Glomerular visceral epithelial cell (primary cell): ENCODE measurements at regions not wholly inside any gene's neighbourhood (a gene's known extent, or its start where the extent isn't known, plus 50 kb on each side); places are given as distances from the start of the nearest gene placed in this dataset.

ENCODE experiments used
- DNase-seq: peaks from one replicate; pipeline ENCODE4 v3.0.0-alpha.2; 2016; ENCODE audit errors: extremely low spot score

DNA sequence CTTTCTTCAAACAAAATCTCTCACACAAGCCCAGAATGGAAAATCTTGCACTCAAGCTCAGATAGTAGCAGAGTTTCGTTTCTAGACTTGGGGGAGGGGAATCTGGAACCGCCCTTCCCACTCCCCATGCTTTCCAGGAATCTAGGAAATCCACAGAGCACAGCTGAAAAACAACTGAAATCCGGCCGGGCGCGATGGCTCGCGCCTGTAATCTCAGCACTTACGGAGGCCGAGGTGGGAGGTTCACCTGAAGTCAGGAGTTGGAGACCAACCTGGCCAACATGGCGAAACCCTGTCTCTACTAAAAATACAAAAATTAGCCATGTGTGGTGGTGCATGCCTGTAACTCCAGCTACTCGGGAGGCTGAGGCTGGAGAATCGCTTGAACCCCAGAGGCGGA is 127.3 kb upstream of the SLC34A2 start:
- DNase-seq: no peak

GRCh38 chr4:25531272-25531671 is 124.4 kb upstream of the SLC34A2 start:
- DNase-seq: no peak

DNA sequence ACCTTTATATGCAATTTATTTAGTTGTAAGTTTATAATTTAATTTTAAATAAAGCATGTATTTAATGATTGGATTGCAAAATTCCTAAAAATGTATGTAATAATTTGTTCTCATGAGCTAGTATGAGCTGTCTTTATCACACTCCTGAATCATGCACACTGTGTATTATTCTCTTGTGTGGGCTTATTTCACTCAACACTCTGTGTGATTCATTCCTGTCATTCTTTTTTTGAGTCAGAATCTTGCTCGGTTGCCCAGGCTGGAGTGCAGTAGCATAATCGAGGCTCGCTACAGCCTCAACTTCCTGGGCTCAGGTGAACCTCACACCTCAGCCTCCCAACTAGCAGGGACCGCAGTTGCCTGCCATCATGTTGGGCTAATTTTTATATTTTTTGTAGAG is 123.1 kb upstream of the SLC34A2 start:
- no peak for DNase-seq

- no peak for DNase-seq
Measured at GRCh38 chr4:25533256-25533655, 122.4 kb upstream of the SLC34A2 start.

GRCh38 chr4:25535278-25535677 is 120.4 kb upstream of the SLC34A2 start:
- peak; percentile 54 for DNase-seq

DNA sequence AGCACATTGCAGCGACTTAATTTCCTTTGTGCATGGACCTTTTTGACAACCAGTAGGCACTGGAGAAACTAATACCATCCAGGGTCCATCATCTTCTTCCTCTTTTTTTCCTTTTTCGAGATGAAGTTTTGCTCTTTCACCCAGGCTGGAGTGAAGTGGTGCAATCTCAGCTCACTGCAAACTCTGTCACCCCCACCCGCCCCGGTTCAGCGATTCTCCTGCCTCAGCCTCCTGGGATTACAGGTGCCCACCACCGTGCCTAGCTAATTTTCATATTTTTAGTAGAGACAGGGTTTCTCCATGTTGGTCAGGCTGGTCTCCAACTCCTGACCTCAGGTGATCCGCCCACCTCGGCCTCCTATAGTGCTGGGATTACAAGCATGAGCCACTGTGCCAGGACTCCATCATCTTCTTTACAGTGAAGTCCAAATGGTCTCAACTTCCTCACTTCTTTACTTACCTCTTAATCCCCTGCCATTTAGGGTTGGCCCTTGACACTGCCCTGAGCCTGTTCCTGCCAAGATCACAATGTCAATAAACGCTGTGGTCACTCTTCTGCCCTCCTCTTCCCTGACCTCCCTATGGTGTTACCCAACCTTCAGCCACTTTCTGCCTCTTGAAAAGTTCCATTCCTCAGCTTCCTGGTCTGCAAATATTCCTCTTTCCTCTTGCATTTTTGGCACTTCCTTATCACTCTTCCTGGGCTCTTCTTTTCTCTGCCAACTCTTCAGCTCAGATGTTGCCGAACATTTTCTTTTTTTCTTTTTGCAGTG is 119.8 kb upstream of the SLC34A2 start:
- no peak for DNase-seq

DNA sequence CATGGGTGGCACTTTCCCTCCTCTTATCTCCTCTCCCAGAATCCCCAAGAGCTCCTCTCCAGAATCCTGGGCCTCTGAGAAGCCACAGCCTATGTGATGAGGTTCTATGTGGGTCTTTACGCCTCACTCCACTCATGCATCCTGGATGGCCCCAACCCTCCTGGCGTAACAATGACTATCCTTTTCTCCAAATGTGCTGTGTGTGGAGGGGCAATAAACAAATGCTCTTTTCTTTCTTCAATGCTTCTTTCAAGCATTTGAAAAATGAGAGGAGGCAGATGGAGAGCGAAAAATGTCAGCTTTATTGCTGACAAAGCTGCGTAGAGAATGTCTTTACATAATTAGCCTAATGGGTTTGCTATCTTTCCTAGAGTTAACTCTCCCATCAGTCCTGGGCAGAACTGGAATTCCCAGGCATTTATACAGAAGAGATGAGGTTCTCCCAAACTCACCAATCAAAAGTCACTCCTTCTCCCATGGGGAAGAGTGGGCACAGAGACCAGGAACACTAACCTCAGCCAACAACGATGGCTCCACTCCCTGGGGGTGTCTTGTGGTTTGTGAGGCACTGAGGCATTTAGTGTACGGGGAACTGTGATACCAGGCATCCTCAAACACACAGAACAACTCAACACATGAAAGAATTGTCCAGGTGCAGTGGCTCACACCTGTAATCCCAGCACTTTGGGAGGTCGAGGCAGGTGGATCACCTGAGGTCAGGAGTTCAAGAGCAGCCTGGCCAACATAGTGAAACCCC is 118.9 kb upstream of the SLC34A2 start:
- peak; percentile 53 for DNase-seq

DNA sequence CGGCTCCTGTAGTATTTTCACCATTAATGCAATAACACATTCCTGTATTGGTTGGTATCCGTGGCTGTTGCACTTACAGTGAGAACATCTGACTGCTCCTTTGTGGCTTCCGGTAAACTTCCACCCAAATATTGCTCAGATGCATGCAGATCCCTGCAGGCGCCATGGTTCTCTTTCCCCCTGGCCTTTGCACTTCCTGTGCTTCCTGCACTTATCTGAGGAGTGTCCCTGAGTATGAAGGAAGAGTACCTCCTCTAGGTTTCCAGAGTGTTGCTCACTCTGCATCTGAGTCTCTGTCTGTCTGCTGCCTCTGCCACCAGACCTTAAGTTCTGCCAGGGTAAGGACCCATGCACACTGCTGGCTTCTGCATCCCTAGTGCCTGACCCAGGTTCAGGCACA is 117.2 kb upstream of the SLC34A2 start:
- no peak for DNase-seq

DNA sequence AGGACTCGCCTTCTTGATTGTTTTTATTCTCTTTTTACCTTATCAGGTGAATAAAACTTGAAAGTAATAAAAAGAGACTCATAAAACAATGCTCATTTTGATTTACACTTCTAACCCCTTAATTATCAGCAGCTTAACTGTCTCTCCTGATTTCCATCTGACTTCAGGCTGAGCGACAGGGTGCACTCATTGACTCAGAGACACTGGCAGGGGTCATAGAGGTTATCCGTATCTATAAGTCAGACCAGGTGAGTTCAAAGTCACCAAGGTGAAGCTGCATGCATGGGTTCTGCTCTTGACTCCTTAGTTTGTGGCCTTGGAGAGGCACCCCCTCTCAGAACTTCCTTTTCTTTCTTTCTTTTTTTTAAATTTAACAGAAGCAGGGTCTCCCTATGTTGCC is 116.4 kb upstream of the SLC34A2 start:
- DNase-seq: no peak

GRCh38 chr4:25540734-25541133 is 114.9 kb upstream of the SLC34A2 start:
- DNase-seq: no peak

DNA sequence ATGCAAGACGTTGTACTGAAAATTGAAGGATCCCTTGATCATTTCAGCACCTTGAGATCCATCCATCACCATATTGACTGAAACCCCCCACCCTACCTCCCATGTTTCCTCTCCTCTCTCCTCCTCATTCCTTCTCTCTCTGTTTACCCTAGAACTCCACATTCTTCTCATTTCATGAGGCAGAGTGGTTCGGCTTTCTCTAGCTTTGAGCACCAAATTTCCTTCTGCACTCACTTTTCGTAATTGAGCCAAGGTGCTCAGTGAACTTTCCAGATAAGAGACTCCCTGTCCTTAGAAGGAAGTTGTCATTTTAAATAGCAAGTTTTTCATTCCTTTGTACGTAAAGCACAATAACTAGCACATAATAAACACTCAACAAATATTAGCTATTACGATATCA is 108.3 kb upstream of the SLC34A2 start:
- no peak for DNase-seq

- DNase-seq: no peak
Measured at GRCh38 chr4:25549413-25549812, 106.2 kb upstream of the SLC34A2 start.

DNA sequence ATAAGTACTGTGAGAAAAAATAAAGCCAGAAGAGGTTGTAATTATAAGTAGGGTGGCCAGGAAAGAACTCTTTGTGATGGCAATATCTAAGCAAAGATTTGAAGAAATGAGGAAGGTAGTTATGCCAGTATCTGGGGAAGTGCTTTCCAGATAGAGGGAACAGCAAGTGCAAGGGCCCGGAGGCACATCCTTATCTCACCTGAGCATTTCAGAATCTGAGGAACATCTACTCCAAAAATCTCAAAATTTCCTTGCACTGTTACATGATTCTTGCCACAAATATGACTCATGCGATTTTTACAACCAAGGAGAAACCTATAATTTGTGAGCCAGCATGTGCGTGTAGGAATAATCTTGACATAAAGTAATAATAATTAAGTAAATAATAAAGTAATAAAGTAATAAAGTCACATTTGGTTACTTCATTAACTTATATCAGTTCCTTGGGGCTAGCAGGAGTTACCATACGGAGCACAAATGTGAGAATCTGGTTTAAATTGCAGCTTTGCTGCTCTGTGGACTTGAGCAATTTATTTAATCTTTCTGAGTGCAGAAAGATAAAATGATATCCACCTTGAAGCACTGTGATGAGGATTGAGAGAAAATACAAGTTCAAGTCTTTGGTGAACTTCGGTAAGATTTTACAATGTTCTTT is 105.1 kb upstream of the SLC34A2 start:
- no peak for DNase-seq

DNA sequence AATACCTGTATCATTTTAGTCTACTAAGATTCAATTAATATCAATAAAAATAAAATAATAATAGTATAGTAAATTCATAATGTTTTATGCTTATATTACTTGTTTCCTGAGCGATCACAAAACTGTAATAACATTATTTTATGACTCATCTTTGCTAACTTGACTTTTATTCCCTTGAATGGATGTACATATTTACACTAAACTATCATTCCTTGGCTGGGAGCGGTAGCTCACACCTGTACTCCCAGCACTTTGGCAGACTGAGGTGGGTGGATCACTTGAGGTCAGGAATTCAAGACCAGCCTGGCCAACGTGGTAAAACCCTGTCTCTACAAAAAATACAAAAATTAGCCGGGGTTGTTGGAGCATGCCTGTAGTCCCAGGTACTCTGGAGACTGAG is 104.0 kb upstream of the SLC34A2 start:
- DNase-seq: no peak

DNA sequence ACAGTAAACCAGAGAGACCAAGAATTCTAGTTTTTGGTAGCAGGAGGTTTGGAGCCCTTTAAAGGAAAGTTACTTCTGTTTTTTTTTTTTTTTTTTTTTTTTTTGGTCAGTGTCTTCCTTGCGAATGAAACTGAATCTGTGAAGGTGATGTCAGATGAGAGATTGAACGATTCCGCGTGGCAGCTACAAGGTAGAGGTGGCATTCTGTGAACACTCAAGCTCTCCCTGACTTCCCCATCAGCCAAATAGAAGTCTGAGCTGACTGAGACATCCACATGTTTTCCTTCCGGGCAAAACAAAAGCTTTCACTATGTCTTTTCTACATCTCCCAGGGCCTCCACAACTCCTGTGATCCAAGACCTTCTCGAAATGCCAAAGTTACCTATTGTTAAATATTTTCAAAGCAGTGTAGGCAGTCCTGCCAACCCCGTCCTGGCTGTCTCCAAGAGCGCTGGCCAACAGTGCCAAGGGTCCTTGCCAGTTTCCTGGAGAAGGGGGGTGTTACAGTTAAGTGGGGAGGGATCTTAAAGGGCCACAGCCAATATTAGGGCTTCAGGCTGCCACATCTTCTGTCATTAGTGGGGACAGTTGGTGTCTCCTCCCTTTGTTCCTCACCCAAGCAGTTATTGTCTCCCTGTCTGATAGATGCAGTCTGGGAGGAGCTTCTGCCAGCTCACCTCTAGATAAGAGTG is 102.9 kb upstream of the SLC34A2 start:
- DNase-seq: no peak

GRCh38 chr4:25559508-25559907 is 96.1 kb upstream of the SLC34A2 start:
- DNase-seq: no peak

- no peak for DNase-seq
Measured at GRCh38 chr4:25560605-25561004, 95.0 kb upstream of the SLC34A2 start.

DNA sequence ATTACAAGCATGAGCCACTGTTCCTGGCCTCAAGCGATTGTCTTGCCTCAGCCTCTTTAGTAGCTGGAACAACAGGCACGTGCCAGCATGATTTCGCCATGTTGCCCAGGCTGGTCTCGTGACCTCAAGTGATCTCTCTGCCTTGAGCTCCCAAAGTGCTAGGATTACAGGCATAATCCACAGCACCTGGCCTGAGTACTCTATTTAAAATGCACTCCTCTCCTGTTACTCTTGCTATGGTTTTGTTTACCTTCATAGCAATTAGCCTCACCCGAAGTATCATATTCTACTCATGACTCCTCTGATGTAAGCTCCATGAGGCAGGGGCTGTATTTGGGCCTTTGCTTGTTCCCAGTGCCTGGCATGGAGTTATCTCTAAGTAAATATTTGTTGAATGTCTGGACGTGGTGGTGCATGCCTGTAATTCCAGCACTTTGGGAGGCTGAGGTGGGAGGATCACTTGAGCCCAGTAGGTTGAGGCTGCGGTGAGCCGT is 92.5 kb upstream of the SLC34A2 start:
- DNase-seq: no peak

DNA sequence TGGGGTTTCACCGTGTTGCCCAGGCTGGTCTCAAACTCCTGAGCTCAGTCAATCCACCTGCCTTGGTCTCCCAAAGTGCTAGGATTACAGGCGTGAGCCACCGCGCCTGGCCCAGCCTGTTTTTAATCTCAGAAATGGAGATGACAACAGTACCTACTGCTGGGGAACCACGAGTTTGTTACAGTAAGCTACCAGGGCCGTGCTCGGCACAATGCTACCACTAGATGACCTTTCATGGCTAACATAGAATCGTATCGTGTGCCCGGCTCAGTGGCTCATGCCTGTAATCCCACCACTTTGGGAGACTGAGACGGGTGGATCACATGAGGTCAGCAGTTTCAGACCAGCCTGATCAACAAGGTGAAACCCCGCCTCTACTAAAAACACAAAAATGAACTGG is 90.8 kb upstream of the SLC34A2 start:
- no peak for DNase-seq

DNA sequence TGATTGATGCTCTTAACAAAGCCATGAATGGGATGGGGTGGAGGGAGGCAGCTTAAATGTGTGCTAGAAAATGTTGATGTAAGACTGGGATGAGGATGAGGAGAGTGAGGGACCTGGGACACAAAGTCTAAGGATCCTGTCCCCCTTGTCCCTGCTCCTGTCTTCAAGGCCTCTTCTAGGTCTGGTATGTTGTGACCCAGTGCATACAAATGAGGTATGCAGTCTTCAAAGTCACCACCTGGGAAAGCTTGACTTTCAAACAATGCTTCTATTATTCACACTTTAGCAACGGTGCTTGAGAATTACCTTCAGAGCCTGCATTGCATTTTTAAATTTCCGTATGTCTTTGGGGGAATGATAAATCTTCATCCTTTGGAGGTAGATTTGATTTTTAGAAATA is 88.4 kb upstream of the SLC34A2 start:
- DNase-seq: no peak

- DNase-seq: no peak
Measured at GRCh38 chr4:25569716-25570115, 85.9 kb upstream of the SLC34A2 start.

DNA sequence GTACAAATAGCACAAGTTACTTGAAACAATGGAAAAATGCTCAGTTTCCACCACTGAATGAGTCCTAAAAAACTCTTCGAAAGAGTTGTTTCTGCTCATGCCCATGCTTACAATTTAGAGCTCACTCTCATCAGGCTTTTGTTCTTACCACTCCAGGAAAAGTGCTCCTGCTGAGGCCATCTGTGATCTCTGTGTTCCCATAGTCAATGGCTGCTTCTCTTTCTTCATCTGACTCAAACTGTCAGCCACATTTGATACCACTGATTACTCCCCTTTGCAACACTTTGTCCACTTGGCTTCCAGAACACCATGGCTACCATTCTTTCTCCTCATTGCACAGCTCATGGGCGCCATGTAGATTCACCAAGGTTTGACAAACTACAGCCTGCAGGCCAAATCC is 80.0 kb upstream of the SLC34A2 start:
- DNase-seq: no peak
